C4-2B (cell line): ENCODE measurements at regions not wholly inside any gene's neighbourhood (a gene's known extent, or its start where the extent isn't known, plus 50 kb on each side); places are given as distances from the start of the nearest gene placed in this dataset.
"Not testable (repeated sequence)": the region's sequence is repeated elsewhere in the genome, so short reads cannot be mapped to it uniquely, and the experiment has no call there.

Experiments used
- H3K27ac ChIP-seq: fragments of 450-650 bp; 2 replicates; pipeline ENCODE4 v1.5.1; 2017
- ZFX ChIP-seq: fragments of 450-650 bp; IDR thresholded peaks from 2 replicates; pipeline ENCODE4 v1.6.1; 2017
- TF ChIP-seq, protein P1 (sequence below): fragments of 450-650 bp; conservative IDR thresholded peaks from 2 replicates; pipeline ENCODE4 v1.5.1; 2017; ENCODE audit warnings: mild to moderate bottlenecking

DNA sequence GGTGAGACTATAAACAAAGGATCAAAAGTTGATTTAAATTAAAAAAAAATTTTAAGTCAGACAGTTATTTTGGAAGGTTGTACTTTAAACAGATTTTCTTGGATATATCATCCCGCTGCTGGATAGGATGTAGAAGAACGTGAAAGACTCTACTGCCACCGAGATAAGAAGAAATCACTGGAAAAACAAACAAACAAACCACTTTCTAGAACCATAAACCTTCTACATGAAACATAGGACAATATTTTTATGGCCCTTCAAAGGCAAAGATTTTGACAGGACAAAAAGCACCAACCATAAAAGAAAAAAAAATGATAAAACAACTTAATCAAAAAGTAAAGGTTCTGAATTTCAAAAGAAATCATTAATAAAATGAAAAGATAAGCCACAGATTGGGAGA is 268.2 kb upstream of the DAAM1 start:
- TF ChIP-seq, protein P1, sequence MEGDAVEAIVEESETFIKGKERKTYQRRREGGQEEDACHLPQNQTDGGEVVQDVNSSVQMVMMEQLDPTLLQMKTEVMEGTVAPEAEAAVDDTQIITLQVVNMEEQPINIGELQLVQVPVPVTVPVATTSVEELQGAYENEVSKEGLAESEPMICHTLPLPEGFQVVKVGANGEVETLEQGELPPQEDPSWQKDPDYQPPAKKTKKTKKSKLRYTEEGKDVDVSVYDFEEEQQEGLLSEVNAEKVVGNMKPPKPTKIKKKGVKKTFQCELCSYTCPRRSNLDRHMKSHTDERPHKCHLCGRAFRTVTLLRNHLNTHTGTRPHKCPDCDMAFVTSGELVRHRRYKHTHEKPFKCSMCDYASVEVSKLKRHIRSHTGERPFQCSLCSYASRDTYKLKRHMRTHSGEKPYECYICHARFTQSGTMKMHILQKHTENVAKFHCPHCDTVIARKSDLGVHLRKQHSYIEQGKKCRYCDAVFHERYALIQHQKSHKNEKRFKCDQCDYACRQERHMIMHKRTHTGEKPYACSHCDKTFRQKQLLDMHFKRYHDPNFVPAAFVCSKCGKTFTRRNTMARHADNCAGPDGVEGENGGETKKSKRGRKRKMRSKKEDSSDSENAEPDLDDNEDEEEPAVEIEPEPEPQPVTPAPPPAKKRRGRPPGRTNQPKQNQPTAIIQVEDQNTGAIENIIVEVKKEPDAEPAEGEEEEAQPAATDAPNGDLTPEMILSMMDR: no peak
- no peak for TF ChIP-seq ZFX
- H3K27ac ChIP-seq: no peak overlapping the region

DNA sequence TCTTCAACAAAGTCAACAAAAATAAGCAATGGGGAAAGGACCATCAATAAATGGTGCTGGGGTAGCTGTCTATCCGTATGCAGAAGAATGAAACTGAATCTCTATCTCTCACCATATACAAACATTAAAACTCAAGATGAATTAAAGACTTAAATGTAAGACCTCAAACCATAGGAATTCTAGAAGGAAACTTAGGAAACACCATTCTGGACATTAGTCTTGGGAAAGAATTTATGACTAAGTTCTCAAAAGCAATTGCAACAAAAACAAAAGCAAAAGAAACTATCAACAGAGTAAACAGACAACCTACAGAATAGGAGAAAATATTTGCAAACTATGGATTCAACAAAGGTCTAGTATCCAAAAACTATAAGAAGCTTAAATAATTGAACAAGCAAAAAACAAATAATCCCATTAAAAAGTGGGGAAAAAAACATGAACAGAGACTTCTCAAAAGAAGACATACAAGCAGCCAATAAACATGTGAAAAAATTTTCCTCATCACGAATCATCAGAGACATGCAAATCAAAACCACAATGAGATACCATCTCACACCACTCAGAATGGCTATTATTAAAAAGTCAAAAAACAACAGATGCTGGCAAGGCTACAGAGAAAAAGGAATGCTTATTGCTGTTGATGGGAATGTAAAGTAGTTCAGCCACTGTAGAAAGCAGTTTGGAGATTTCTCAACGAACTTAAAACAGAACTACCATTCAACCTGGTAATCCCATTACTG is 266.1 kb upstream of the DAAM1 start:
- not testable (repeated sequence) for H3K27ac ChIP-seq

DNA sequence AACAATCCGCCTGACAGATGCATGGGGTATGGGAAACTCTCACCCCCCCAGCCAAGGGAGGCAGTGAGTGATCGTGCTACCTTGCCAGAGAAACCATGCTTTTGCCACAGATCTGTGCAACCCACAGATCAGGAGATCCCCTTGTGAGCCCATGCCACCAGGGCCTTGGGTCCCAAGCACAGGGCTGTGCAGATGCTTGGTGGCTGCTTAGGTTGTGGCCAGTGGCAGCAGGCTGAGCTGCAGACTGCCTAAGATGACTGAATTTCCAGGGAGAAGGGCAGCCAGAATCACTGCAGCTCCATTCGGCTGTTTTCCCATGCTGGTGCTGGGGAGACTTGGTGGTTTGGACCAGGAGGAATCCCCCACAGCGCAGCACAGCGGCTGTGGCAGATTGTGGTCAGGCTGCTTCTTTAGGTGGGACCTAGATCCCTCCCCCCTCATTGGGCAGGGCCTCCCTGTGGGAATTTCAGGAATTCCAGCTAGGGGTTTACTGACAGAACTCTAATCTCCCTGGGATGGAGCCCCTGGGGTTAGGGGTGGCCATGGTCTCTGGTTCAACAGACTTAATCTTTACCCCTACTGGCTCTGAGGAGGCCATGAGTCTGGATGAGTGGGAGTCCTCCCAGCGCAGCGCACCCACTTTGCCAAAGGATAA is 264.6 kb upstream of the DAAM1 start:
- H3K27ac ChIP-seq: no peak overlapping the region
- TF ChIP-seq ZFX: no peak
- TF ChIP-seq, protein P1: no peak

DNA sequence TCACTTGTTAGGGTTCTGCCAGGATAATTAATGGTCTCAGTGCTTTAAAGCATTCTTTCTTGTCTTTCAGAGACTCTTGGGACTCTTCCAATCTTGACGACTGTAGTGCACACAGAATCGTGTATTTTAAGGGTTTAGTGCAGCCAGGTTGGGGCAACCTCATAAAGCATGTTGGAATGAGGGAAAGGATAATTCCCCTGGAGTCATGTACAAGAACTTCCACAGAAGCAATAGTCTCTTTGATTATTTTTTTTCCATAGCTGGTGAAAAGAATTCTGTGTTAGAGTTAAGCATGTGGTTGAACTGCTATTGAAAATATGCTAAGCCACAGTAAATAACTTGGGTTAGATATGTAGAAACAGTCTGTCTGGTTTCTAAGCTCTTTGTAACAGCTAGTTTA is 246.8 kb upstream of the DAAM1 start:
- H3K27ac ChIP-seq: no peak overlapping the region
- TF ChIP-seq, protein P1: no peak
- TF ChIP-seq ZFX: no peak

DNA sequence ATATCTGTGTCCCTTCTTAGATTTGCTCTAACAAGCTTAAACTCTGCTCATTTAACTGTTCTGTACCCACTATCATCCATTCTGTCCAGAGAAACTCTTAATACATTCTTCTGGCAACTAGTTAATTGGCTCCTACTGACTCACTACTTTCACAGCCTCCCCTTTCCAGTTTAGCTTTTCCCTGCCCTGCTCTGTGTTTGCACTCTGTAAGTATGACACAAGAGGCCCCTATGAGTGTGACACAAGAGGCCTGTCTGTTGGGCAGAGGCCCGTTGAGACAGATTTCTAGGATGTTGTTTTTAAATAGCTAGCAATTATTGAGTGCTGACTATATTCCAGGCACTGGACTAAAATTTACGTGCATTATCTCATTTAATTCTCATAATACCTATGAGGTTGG is 246.0 kb upstream of the DAAM1 start:
- TF ChIP-seq, protein P1: no peak
- no peak for TF ChIP-seq ZFX
- no peak overlapping the region for H3K27ac ChIP-seq

DNA sequence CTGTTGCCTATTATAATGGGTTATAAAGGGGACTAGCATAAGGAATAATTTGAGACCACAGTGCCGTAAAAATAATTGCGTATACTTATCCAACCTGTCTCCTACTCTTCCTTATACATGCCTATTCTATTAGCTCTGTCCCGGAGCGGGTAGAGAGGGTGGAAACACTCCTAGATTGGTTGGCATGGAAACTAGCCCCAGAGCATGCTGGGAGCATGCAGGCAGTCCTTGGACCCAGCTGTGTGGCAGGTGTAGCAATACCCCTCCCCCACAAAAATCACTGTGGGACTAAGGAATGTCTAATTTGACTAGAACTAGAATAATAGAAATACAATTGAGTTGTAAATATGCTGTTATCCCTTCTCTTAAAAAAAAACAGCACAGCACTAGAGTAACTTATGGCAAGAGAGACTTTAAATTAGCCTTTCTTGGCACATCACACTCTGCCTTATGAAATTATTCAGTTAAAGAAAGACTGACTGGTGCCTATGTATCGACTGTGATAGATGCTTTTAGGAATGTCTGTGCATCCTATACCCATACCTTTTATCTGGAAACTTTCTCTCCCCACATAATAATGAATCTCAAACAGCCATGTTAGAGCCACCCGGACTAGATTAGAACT is 244.0 kb upstream of the DAAM1 start:
- H3K27ac ChIP-seq: no peak overlapping the region
- no peak for TF ChIP-seq ZFX
- TF ChIP-seq, protein P1: no peak

DNA sequence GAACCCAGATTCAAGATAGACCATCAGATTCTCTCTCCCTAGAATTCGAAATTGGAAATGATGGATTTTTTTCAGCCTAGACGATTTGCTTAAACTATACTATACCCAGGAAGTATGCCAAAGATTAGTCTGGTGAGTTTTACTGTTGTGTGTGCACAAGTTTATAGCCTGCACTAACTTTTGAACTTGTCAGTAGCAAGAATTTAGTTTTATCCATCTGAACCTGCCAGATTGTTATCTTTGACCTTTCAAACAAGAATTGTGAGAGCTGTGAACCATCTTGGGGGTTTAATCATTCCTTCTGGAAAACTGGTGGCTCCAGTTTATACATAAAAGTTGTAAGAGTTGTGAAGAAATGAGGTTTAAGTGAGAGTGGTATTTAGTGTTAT is 243.5 kb upstream of the DAAM1 start:
- no peak for TF ChIP-seq ZFX
- TF ChIP-seq, protein P1: no peak
- no peak overlapping the region for H3K27ac ChIP-seq
